GM18517 (cell line): ENCODE measurements at regions not wholly inside any gene's neighbourhood (a gene's known extent, or its start where the extent isn't known, plus 50 kb on each side); places are given as distances from the start of the nearest gene placed in this dataset.

Experiments
- ATAC-seq: cut with Tn5 transposase; IDR thresholded peaks from one replicate; pipeline ENCODE4 v1.9.1; 2021; ENCODE audit warnings: mild to moderate bottlenecking, moderate library complexity; ENCODE audit not compliant: unreplicated experiment

GRCh38 chr10:71138166-71138830 is 74.1 kb upstream of the UNC5B start:
- ATAC-seq: no peak

- ATAC-seq: no peak
These were observed 70.8 kb upstream of the UNC5B start for GRCh38 chr10:71141528-71141927.

- no peak for ATAC-seq
These were observed 69.2 kb upstream of the UNC5B start for GRCh38 chr10:71143170-71143569.

- ATAC-seq: no peak
These were observed 68.8 kb upstream of the UNC5B start for GRCh38 chr10:71143610-71144009.

- ATAC-seq: no peak
These were observed 67.5 kb upstream of the UNC5B start for GRCh38 chr10:71144824-71145223.

- ATAC-seq: no peak
These were observed 66.9 kb upstream of the UNC5B start for GRCh38 chr10:71145352-71145945.

GRCh38 chr10:71150796-71151195 is 61.6 kb upstream of the UNC5B start:
- no peak for ATAC-seq

- ATAC-seq: no peak
These were observed 60.3 kb upstream of the UNC5B start for GRCh38 chr10:71152043-71152442.

GRCh38 chr10:71156436-71156835 is 55.9 kb upstream of the UNC5B start:
- ATAC-seq: no peak

- ATAC-seq: no peak
These were observed 54.9 kb upstream of the UNC5B start for GRCh38 chr10:71157435-71157834.

GRCh38 chr10:71158251-71158650 is 54.1 kb upstream of the UNC5B start:
- ATAC-seq: no peak

- ATAC-seq: no peak
These were observed 53.5 kb upstream of the UNC5B start for GRCh38 chr10:71158902-71159301.

GRCh38 chr10:71159892-71160291 is 52.5 kb upstream of the UNC5B start:
- ATAC-seq: no peak

GRCh38 chr10:71161425-71161824 is 50.9 kb upstream of the UNC5B start:
- ATAC-seq: no peak
